Nephron progenitor cell (in vitro differentiated cells): ENCODE measurements at regions not wholly inside any gene's neighbourhood (a gene's known extent, or its start where the extent isn't known, plus 50 kb on each side); places are given as distances from the start of the nearest gene placed in this dataset.

Source experiments
- DNase-seq: peaks from one replicate; pipeline ENCODE4 v3.0.0; 2021
- H3K27ac Mint-ChIP-seq: 2 replicates; pipeline ENCODE4 v1.8.0; 2021; ENCODE audit warnings: mild to moderate bottlenecking, moderate library complexity, mixed read lengths
- H3K27me3 Mint-ChIP-seq: 2 replicates; pipeline ENCODE4 v1.8.0; 2021; ENCODE audit warnings: mild to moderate bottlenecking, low read depth, mixed read lengths; ENCODE audit not compliant: poor library complexity
- H3K36me3 Mint-ChIP-seq: 2 replicates; pipeline ENCODE4 v1.8.0; 2021; ENCODE audit warnings: low read depth, mixed read lengths
- H3K4me1 Mint-ChIP-seq: 2 replicates; pipeline ENCODE4 v1.8.0; 2021; ENCODE audit warnings: mixed read lengths
- H3K4me3 Mint-ChIP-seq: 2 replicates; pipeline ENCODE4 v1.8.0; 2021; ENCODE audit warnings: mild to moderate bottlenecking, moderate library complexity, mixed read lengths
- H3K9me3 Mint-ChIP-seq: 2 replicates; pipeline ENCODE4 v1.8.0; 2021; ENCODE audit warnings: mild to moderate bottlenecking, moderate library complexity, mixed read lengths
- TF ChIP-seq, protein P1 (sequence below): fragments of 200-600 bp; sonication (generic); IDR thresholded peaks from 2 replicates; pipeline ENCODE4 v1.5.0; 2021; ENCODE audit warnings: antibody characterized with exemption

DNA sequence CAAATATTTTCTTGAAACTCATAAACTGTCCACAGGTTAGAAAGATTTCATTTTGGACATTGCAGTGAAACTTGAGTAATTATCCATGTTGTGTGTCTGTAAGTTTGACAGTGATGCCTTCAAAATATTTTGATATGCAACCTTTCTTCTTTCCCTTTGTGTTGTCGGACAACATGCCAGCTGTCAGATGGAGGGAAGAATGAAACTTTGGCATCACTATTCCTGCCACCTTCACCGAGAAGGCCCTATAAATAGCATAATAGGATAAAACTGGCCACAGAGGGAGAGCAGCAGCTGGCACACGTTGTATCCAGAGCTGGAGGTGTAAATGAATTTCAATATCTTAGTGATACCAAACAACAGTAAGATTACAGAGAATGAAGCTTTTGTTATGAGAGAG lies 436.7 kb upstream of the CFAP20DC start:
- TF ChIP-seq, protein P1, sequence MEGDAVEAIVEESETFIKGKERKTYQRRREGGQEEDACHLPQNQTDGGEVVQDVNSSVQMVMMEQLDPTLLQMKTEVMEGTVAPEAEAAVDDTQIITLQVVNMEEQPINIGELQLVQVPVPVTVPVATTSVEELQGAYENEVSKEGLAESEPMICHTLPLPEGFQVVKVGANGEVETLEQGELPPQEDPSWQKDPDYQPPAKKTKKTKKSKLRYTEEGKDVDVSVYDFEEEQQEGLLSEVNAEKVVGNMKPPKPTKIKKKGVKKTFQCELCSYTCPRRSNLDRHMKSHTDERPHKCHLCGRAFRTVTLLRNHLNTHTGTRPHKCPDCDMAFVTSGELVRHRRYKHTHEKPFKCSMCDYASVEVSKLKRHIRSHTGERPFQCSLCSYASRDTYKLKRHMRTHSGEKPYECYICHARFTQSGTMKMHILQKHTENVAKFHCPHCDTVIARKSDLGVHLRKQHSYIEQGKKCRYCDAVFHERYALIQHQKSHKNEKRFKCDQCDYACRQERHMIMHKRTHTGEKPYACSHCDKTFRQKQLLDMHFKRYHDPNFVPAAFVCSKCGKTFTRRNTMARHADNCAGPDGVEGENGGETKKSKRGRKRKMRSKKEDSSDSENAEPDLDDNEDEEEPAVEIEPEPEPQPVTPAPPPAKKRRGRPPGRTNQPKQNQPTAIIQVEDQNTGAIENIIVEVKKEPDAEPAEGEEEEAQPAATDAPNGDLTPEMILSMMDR, result no peak
- Mint-ChIP-seq H3K4me1 (no peaks in the 10 kb centered on the region), H3K27ac (no peak overlapping the region), H3K9me3 (no peaks in the 10 kb centered on the region), H3K4me3 (no peak overlapping the region), H3K36me3 (no peaks in the 10 kb centered on the region), H3K27me3 (peaks cover 3% of the 10 kb centered on the region)
- DNase-seq, result no peak

DNA sequence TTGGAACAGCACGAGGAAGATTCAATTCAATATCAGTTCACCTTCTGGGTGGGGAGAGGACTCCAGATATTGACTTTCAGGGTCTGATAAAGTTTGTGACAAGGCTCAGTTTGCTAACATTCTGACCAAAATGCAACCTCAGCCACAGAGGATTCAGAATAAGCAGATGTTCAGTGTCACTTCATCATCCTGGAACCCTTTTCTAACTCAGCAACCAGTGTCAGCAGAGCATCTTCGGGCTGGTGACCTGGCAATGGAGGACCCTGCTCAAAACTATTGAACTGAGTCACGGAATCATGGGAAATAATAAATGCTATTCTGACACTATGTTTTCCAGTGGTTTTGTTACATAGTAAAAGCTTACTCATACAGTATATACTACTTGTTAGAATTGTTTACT lies 433.4 kb upstream of the CFAP20DC start:
- no peak for DNase-seq
- Mint-ChIP-seq H3K4me3 (no peak overlapping the region), H3K27me3 (peaks cover 3% of the 10 kb centered on the region), H3K36me3 (no peaks in the 10 kb centered on the region), H3K4me1 (peaks cover 15% of the 10 kb centered on the region), H3K27ac (no peak overlapping the region), H3K9me3 (no peaks in the 10 kb centered on the region)
- TF ChIP-seq, protein P1, result no peak

DNA sequence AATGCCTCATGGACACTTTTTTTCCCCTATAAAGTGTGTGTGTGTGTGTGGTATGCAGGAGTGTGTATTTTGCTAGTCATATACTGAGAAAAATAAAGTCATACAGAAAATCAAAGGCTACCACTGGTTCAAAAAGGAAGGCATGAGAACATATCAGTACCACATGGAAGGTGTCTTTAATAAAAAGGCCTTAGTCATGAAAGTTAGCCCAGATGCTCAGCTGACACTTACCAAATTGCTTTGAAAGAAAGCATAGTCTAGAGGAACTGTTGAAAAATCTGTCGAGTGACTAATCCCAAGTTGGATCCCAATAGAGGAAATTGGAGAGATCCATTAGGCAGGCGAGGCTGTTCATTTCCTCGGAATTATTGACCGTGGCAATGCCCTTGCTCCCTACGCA lies 432.9 kb upstream of the CFAP20DC start:
- H3K4me3 Mint-ChIP-seq, result no peak overlapping the region
- no peak for DNase-seq
- TF ChIP-seq, protein P1, result no peak
- H3K9me3 Mint-ChIP-seq, result no peaks in the 10 kb centered on the region
- H3K36me3 Mint-ChIP-seq, result no peaks in the 10 kb centered on the region
- H3K27ac Mint-ChIP-seq, result no peak overlapping the region
- H3K27me3 Mint-ChIP-seq, result peaks cover 3% of the 10 kb centered on the region
- H3K4me1 Mint-ChIP-seq, result peaks cover 15% of the 10 kb centered on the region

DNA sequence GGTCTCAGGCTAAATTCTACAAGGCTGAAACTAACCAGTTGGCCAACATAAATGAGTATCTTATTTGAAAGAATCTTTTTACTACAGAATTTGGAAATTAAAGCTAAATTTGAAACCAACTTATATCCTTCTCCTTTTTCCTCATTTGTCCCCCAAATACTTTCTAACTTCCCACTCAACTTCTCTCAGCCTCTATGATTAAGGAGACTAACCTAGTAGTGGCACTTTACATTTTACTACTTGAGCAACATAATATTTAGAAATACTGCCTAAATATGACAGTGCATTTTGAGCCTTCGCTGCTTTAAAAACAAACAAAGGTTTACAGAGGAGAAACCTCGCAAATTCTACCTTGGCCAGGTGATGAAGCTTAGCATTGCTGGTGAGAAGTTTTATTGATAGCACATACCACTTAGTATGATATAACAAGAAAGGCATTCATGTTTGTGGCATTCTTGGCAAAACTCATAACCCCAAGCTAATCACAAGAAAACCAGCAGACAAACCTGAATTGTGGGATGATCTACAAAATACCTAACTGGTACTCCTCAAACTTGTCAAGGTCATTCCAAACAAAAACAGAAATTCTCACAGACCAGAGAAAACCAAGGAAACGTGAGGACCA lies 432.1 kb upstream of the CFAP20DC start:
- no peak for DNase-seq
- Mint-ChIP-seq H3K4me1 (peaks cover 15% of the 10 kb centered on the region), H3K27me3 (peaks cover 3% of the 10 kb centered on the region), H3K4me3 (no peak overlapping the region), H3K9me3 (no peaks in the 10 kb centered on the region), H3K36me3 (no peaks in the 10 kb centered on the region), H3K27ac (no peak overlapping the region)
- TF ChIP-seq, protein P1, result no peak

DNA sequence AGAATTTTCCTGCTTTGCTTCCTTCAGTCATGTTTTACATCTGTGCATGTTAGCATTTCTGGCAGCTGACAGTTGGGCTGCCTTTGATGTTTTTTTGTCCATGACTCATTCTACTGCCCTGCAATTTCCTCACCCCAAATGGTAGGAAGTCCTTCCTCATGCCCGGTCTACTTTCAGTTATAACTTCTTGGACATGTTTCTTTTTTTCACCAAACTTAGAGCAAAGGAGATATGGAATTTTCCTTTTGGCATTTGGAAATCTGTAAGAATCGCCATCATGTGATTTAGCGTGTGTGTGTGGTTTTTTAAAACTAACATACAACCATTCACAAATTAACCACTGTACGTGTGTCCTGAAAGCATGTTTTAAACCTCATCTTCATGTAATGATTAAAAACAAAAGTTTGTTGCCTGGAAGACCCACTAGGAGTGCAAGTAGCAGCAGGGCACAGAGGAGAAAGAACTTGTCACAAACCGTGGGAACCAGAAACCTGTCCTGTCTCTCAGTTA lies 430.7 kb upstream of the CFAP20DC start:
- no peaks in the 10 kb centered on the region for H3K9me3 Mint-ChIP-seq
- H3K36me3 Mint-ChIP-seq, result no peaks in the 10 kb centered on the region
- no peaks in the 10 kb centered on the region for H3K27me3 Mint-ChIP-seq
- no peak for DNase-seq
- TF ChIP-seq, protein P1, result no peak
- H3K27ac Mint-ChIP-seq, result no peak overlapping the region
- peaks cover 15% of the 10 kb centered on the region for H3K4me1 Mint-ChIP-seq
- H3K4me3 Mint-ChIP-seq, result no peak overlapping the region

DNA sequence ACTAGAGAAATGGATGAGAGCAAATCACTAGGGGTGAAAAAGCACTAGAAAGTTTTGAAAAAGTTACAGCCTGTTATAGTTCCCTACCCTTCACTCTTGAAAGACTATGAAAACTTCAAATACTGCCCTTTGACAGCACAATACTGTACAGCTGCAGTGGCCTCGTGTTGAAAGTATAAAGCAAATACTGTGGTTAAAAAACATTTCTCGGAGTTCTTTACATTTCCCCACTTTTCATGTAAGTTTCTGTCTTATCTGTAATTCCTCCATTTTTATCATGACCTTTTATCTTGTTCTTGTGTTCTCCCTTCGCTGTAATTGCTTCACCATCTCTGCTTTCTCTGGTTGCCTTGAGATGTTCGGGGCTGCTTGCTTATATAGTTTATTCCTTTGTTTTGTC lies 423.8 kb upstream of the CFAP20DC start:
- TF ChIP-seq, protein P1, result no peak
- no peak overlapping the region for H3K27ac Mint-ChIP-seq
- DNase-seq, result no peak
- peaks cover 15% of the 10 kb centered on the region for H3K36me3 Mint-ChIP-seq
- peaks cover 26% of the 10 kb centered on the region for H3K9me3 Mint-ChIP-seq
- no peaks in the 10 kb centered on the region for H3K27me3 Mint-ChIP-seq
- H3K4me1 Mint-ChIP-seq, result peaks cover 7% of the 10 kb centered on the region
- no peak overlapping the region for H3K4me3 Mint-ChIP-seq
